CD4-positive, CD25-positive, alpha-beta regulatory T cell (primary cell): ENCODE measurements at regions not wholly inside any gene's neighbourhood (a gene's known extent, or its start where the extent isn't known, plus 50 kb on each side); places are given as distances from the start of the nearest gene placed in this dataset.
A peak's percentile ranks its signal among the peaks of the same experiment; 100 is the strongest.

Experiments used
- ATAC-seq, 2 donors: fragments of 150-1000 bp; cut with Tn5 transposase; one replicate each; pipeline ENCODE4 v1.10.0; 2021; ENCODE audit warnings: low read depth in 2 of 2, moderate number of reproducible peaks in 2 of 2, moderate library complexity in 1 of 2
- DNase-seq, 3 donors: peaks; one replicate each; pipeline versions ENCODE4 v3.0.0 to v3.0.0-alpha.2; 2012 to 2022; ENCODE audit warnings: mixed read lengths in 1 of 3
- H3K27ac ChIP-seq: one replicate; pipeline ENCODE4 v1.7.0; 2013; ENCODE audit warnings: mild to moderate bottlenecking, low read length; ENCODE audit not compliant: insufficient read depth, poor library complexity, severe bottlenecking
- H3K27me3 ChIP-seq: one replicate; pipeline ENCODE4 v1.7.0; 2013; ENCODE audit warnings: low read length; ENCODE audit not compliant: control insufficient read depth, insufficient read depth
- H3K36me3 ChIP-seq: one replicate; pipeline ENCODE4 v1.7.0; 2013; ENCODE audit warnings: mild to moderate bottlenecking, low read length, moderate library complexity; ENCODE audit not compliant: control insufficient read depth, insufficient read depth
- H3K4me1 ChIP-seq: 2 replicates; pipeline ENCODE4 v1.7.0; 2013; ENCODE audit warnings: mild to moderate bottlenecking, low read length; ENCODE audit not compliant: insufficient read depth, control insufficient read depth, poor library complexity, severe bottlenecking
- H3K4me3 ChIP-seq: one replicate; pipeline ENCODE4 v1.7.0; 2013; ENCODE audit warnings: low read depth, mild to moderate bottlenecking, low read length, moderate library complexity
- H3K9me3 ChIP-seq, 2 experiments: 1 replicate in 1 of 2; 2 replicates in 1 of 2; pipeline ENCODE4 v1.7.0; 2013; ENCODE audit warnings: low read length in 2 of 2, mild to moderate bottlenecking in 1 of 2, moderate library complexity in 1 of 2; ENCODE audit not compliant: control insufficient read depth in 2 of 2
- H3K27ac Mint-ChIP-seq, 3 donors: one replicate each; pipeline ENCODE4 v1.8.0; 2020 to 2022; ENCODE audit warnings: mild to moderate bottlenecking in 3 of 3, mixed read lengths in 3 of 3, moderate library complexity in 2 of 3
- H3K27me3 Mint-ChIP-seq: one replicate; pipeline ENCODE4 v1.8.0; 2022; ENCODE audit warnings: mild to moderate bottlenecking, mixed read lengths
- H3K36me3 Mint-ChIP-seq: one replicate; pipeline ENCODE4 v1.8.0; 2020; ENCODE audit warnings: mixed read lengths
- H3K4me1 Mint-ChIP-seq, 4 donors: one replicate each; pipeline ENCODE4 v1.8.0; 2020 to 2022; ENCODE audit warnings: mixed read lengths in 4 of 4, mild to moderate bottlenecking in 1 of 4
- H3K4me3 Mint-ChIP-seq, 4 donors: one replicate each; pipeline ENCODE4 v1.8.0; 2020 to 2022; ENCODE audit warnings: mild to moderate bottlenecking in 4 of 4, mixed read lengths in 4 of 4, moderate library complexity in 3 of 4
- H3K9me3 Mint-ChIP-seq, 7 donors: one replicate each; pipeline ENCODE4 v1.8.0; 2020 to 2022; ENCODE audit warnings: mixed read lengths in 7 of 7, mild to moderate bottlenecking in 3 of 7, moderate library complexity in 2 of 7

DNA sequence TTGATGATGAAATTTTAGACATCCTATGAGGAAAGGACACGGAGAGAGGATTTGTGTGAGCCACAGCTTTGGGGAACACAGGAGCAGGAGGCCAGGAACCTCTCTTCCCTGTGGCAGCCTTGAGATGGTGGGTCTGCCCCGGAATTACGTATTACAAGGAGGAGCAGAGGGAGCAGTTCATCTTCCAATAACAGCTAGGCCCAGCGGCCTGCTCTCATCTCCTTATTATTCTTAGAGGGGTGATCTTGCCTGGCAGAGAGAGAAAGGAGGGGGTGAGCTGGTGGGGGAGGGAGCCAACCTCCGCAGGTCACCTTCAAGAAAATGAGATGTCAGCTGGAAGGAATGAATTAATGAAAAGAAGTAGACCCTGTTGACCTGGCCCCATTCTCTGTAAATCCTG, 305.8 kb downstream of the LRFN2 start:
- Histone ChIP-seq H3K27me3 (peaks cover 3% of the 10 kb centered on the region), H3K4me1 (no peaks in the 10 kb centered on the region), H3K4me3 (no peak overlapping the region), H3K27ac (no peak overlapping the region), H3K9me3 (no peaks in the 10 kb centered on the region), H3K36me3 (no peaks in the 10 kb centered on the region)
- Mint-ChIP-seq H3K4me1 (peaks cover 0 to 4% (median 0%) of the 10 kb centered on the region in 4 donors), H3K36me3 (no peaks in the 10 kb centered on the region), H3K27me3 (no peaks in the 10 kb centered on the region), H3K4me3 (no peak overlapping the region), H3K27ac (no peak overlapping the region), H3K9me3 (peaks cover 0 to 5% (median 0%) of the 10 kb centered on the region in 7 donors)
- ATAC-seq, result no peak
- no peak for DNase-seq

- Mint-ChIP-seq H3K4me1 (peaks cover 0 to 4% (median 0%) of the 10 kb centered on the region in 4 donors), H3K4me3 (no peak overlapping the region), H3K27me3 (no peaks in the 10 kb centered on the region), H3K36me3 (no peaks in the 10 kb centered on the region), H3K27ac (no peak overlapping the region), H3K9me3 (peaks cover 0 to 5% (median 0%) of the 10 kb centered on the region in 7 donors)
- Histone ChIP-seq H3K36me3 (no peaks in the 10 kb centered on the region), H3K4me1 (no peaks in the 10 kb centered on the region), H3K27ac (no peak overlapping the region), H3K27me3 (no peaks in the 10 kb centered on the region), H3K9me3 (no peaks in the 10 kb centered on the region), H3K4me3 (no peak overlapping the region)
- no peak for ATAC-seq
- no peak for DNase-seq
These were observed 306.9 kb downstream of the LRFN2 start for GRCh38 chr6:40280231-40280630.

GRCh38 chr6:40276141-40276540, 311.0 kb downstream of the LRFN2 start:
- H3K27ac Mint-ChIP-seq, result no peak overlapping the region
- Histone ChIP-seq H3K4me1 (no peaks in the 10 kb centered on the region), H3K27me3 (no peaks in the 10 kb centered on the region), H3K27ac (no peak overlapping the region), H3K4me3 (no peak overlapping the region), H3K36me3 (no peaks in the 10 kb centered on the region), H3K9me3 (no peaks in the 10 kb centered on the region)
- H3K4me3 Mint-ChIP-seq, result no peak overlapping the region
- H3K27me3 Mint-ChIP-seq, result peaks cover 6% of the 10 kb centered on the region
- no peaks in the 10 kb centered on the region for H3K36me3 Mint-ChIP-seq
- H3K9me3 Mint-ChIP-seq, result peaks cover 0 to 5% (median 0%) of the 10 kb centered on the region in 7 donors
- DNase-seq, result no peak
- H3K4me1 Mint-ChIP-seq, result peaks cover 0 to 4% (median 0%) of the 10 kb centered on the region in 4 donors
- ATAC-seq, result no peak

GRCh38 chr6:40274058-40274457, 313.1 kb downstream of the LRFN2 start:
- Histone ChIP-seq H3K4me1 (no peaks in the 10 kb centered on the region), H3K36me3 (no peaks in the 10 kb centered on the region), H3K27me3 (no peaks in the 10 kb centered on the region), H3K9me3 (no peaks in the 10 kb centered on the region), H3K4me3 (no peak overlapping the region), H3K27ac (no peak overlapping the region)
- Mint-ChIP-seq H3K4me3 (no peak overlapping the region), H3K27me3 (peaks cover 6% of the 10 kb centered on the region), H3K9me3 (peaks cover 0 to 5% (median 0%) of the 10 kb centered on the region in 7 donors), H3K27ac (peak overlapping the region in 1 of 3 donors; percentile 24), H3K4me1 (no peaks in the 10 kb centered on the region), H3K36me3 (no peaks in the 10 kb centered on the region)
- ATAC-seq (no peak), DNase-seq (no peak)

DNA sequence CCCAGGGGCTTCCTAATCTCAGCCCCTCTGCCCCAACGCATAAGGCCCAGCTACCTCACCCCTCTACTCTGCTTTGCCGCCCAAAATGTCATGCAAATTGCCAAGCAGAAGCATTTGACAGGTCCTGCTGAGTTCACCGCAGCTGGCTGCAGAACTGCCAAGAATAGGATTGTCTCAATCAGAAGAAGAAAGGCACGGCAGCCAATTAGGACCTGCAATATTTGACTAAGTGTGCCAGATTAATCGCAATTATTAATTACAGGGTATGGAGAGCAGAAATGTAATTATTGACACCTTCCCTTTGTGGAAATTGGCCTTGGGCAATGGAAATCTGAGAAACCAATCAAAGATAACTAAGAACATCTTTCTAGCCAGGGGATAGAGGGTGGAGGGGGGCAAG, 318.6 kb downstream of the LRFN2 start:
- Mint-ChIP-seq H3K36me3 (no peaks in the 10 kb centered on the region), H3K9me3 (peaks cover 0 to 8% (median 0%) of the 10 kb centered on the region in 7 donors), H3K4me1 (peaks cover 0 to 2% (median 0%) of the 10 kb centered on the region in 4 donors), H3K4me3 (no peak overlapping the region), H3K27ac (no peak overlapping the region), H3K27me3 (peaks cover 6% of the 10 kb centered on the region)
- no peak overlapping the region for H3K4me3 ChIP-seq
- H3K36me3 ChIP-seq, result no peaks in the 10 kb centered on the region
- H3K9me3 ChIP-seq, result no peaks in the 10 kb centered on the region
- no peaks in the 10 kb centered on the region for H3K27me3 ChIP-seq
- no peak for DNase-seq
- no peaks in the 10 kb centered on the region for H3K4me1 ChIP-seq
- no peak overlapping the region for H3K27ac ChIP-seq
- no peak for ATAC-seq

DNA sequence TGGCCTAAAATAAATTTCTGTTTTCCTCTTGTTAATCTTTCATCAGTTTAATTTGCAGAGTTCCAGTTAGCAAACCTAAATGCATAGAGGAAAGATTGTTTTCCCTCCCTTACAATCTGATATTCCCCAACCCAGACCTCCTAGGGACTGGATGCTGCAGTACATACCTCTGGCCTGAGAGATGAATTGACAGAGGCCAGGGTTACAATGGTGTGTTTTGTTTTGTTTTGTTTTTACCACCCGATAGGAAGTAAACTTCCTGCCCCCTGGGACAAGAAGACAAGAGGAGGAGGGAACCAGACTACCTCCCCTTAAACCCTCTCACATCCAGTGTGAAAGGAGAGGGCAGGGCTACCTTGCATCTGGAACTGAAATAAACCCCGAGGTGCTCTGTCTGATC, 319.0 kb downstream of the LRFN2 start:
- Histone ChIP-seq H3K27ac (no peak overlapping the region), H3K4me1 (no peaks in the 10 kb centered on the region), H3K36me3 (no peaks in the 10 kb centered on the region), H3K27me3 (no peaks in the 10 kb centered on the region), H3K4me3 (no peak overlapping the region), H3K9me3 (no peaks in the 10 kb centered on the region)
- ATAC-seq, result no peak
- Mint-ChIP-seq H3K36me3 (no peaks in the 10 kb centered on the region), H3K4me1 (peaks cover 0 to 2% (median 0%) of the 10 kb centered on the region in 4 donors), H3K27ac (no peak overlapping the region), H3K27me3 (peaks cover 10% of the 10 kb centered on the region), H3K9me3 (peaks cover 0 to 8% (median 0%) of the 10 kb centered on the region in 7 donors), H3K4me3 (no peak overlapping the region)
- DNase-seq, result no peak

DNA sequence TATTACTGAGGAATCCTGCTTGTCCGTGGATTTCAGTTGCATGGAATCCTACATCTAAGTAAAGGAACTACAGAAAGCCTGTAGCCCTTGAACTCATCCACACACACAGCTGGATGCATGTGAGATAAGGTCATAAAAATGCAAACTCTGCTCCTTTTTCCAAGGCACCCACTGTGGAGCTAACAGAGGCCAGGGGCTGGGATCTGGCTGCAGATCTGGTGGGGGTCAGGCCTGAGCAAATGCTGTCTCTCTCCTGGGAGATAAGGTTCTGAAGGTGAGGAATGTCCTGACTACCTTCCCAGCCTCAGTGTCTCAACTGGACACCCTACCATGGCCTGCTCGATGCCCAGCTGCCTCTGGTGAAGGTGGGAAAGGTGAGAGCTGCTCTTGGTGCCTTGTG, 321.5 kb downstream of the LRFN2 start:
- peaks cover 5% of the 10 kb centered on the region for H3K27me3 Mint-ChIP-seq

DNA sequence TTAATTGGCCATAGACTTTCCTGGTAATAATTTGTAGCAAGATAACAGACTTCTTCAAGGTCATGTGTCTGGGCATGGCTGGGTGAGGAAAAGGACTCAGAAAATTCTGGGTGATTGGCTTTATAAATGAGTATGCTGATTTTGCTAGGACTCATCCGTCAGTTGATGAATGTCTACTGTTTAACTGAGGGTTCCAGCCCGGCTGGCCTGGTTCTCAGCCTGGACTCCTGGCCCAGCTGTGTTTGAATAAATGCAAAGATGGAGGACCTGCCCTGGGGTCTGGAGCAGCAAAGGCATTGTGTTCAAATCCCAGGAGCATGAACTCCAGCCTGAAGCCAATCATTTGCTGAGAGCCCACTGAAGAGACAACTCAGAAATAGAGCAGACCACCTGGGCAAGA, 323.2 kb downstream of the LRFN2 start:
- H3K4me3 ChIP-seq, result no peak overlapping the region
- H3K9me3 Mint-ChIP-seq, result peaks cover 0 to 10% (median 0%) of the 10 kb centered on the region in 7 donors
- no peak overlapping the region for H3K27ac Mint-ChIP-seq
- peaks cover 5% of the 10 kb centered on the region for H3K27me3 Mint-ChIP-seq
- DNase-seq (no peak), ATAC-seq (no peak)
- no peaks in the 10 kb centered on the region for H3K36me3 Mint-ChIP-seq
- peaks cover 0 to 2% (median 0%) of the 10 kb centered on the region in 4 donors for H3K4me1 Mint-ChIP-seq
- no peaks in the 10 kb centered on the region for H3K36me3 ChIP-seq
- no peak overlapping the region for H3K27ac ChIP-seq
- no peaks in the 10 kb centered on the region for H3K27me3 ChIP-seq
- no peak overlapping the region for H3K4me3 Mint-ChIP-seq
- no peaks in the 10 kb centered on the region for H3K4me1 ChIP-seq
- no peaks in the 10 kb centered on the region for H3K9me3 ChIP-seq

More for the DNA sequence above, 321.5 kb downstream of the LRFN2 start:
- H3K36me3 Mint-ChIP-seq, result no peaks in the 10 kb centered on the region
- peaks cover 0 to 2% (median 0%) of the 10 kb centered on the region in 4 donors for H3K4me1 Mint-ChIP-seq
- no peak overlapping the region for H3K4me3 Mint-ChIP-seq
- H3K9me3 Mint-ChIP-seq, result peaks cover 0 to 10% (median 0%) of the 10 kb centered on the region in 7 donors
- Histone ChIP-seq H3K27me3 (no peaks in the 10 kb centered on the region), H3K36me3 (no peaks in the 10 kb centered on the region), H3K4me3 (no peak overlapping the region), H3K9me3 (no peaks in the 10 kb centered on the region), H3K4me1 (no peaks in the 10 kb centered on the region), H3K27ac (no peak overlapping the region)
- H3K27ac Mint-ChIP-seq, result no peak overlapping the region
- DNase-seq (no peak), ATAC-seq (no peak)
